CD4-positive, alpha-beta T cell (primary cell): ENCODE measurements at regions not wholly inside any gene's neighbourhood (a gene's known extent, or its start where the extent isn't known, plus 50 kb on each side); places are given as distances from the start of the nearest gene placed in this dataset.

Source experiments
- ATAC-seq: fragments of 200-7000 bp; cut with Tn5 transposase; one replicate; pipeline ENCODE4 v1.10.0; 2022; ENCODE audit warnings: mild to moderate bottlenecking; ENCODE audit not compliant: poor library complexity
- CTCF ChIA-PET: fragments of 350-600 bp; sonication (Branson Sonifier 250); formaldehyde crosslinking; loops from one replicate; lab custom pipeline; 2021; ENCODE audit warnings: antibody characterized with exemption, inconsistent platforms; lab: Charles Lee
- POLR2A ChIA-PET: fragments of 350-600 bp; sonication (Branson Sonifier 250); formaldehyde crosslinking; loops from one replicate; lab custom pipeline; 2021; ENCODE audit warnings: antibody characterized with exemption, inconsistent platforms; lab: Charles Lee
- DNase-seq, 14 experiments: peaks; one replicate each; pipeline ENCODE4 v3.0.0-alpha.2; 2013 to 2020; ENCODE audit warnings: mixed read lengths in 2 of 14
- H3K27ac ChIP-seq, 2 donors: one replicate each; pipeline versions ENCODE4 v1.5.1 to v1.7.0; 2013; ENCODE audit warnings: low read length in 2 of 2, low read depth in 1 of 2, mild to moderate bottlenecking in 1 of 2
- H3K27me3 ChIP-seq, 2 experiments: 1 replicate in 1 of 2; 2 replicates in 1 of 2; pipeline versions ENCODE4 v1.6.1 to v1.7.0; 2013; ENCODE audit warnings: low read length in 2 of 2, control low read depth in 1 of 2, mild to moderate bottlenecking in 1 of 2, moderate library complexity in 1 of 2; ENCODE audit not compliant: insufficient read depth in 2 of 2, control insufficient read depth in 1 of 2
- H3K36me3 ChIP-seq: one replicate; pipeline ENCODE4 v1.6.1; 2013; ENCODE audit warnings: low read length, control low read depth; ENCODE audit not compliant: insufficient read depth
- H3K4me1 ChIP-seq: one replicate; pipeline ENCODE4 v1.6.1; 2013; ENCODE audit warnings: low read length, control low read depth; ENCODE audit not compliant: insufficient read depth
- H3K4me3 ChIP-seq: one replicate; pipeline ENCODE4 v1.5.1; 2013; ENCODE audit warnings: mild to moderate bottlenecking, low read length, moderate library complexity
- H3K9me3 ChIP-seq, 2 experiments: 1 replicate in 1 of 2; 2 replicates in 1 of 2; pipeline versions ENCODE4 v1.6.1 to v1.7.0; 2013; ENCODE audit warnings: low read length in 2 of 2, mild to moderate bottlenecking in 2 of 2, control low read depth in 1 of 2, moderate library complexity in 1 of 2; ENCODE audit not compliant: control insufficient read depth in 1 of 2, insufficient read depth in 1 of 2
- H3K27ac Mint-ChIP-seq: one replicate; pipeline ENCODE4 v1.8.0; 2020; ENCODE audit warnings: mixed read lengths
- H3K27me3 Mint-ChIP-seq: one replicate; pipeline ENCODE4 v1.8.0; 2021; ENCODE audit warnings: mixed read lengths
- H3K36me3 Mint-ChIP-seq: one replicate; pipeline ENCODE4 v1.8.0; 2021; ENCODE audit warnings: low read depth, mixed read lengths
- H3K4me1 Mint-ChIP-seq: one replicate; pipeline ENCODE4 v1.8.0; 2021; ENCODE audit warnings: low read depth, mixed read lengths
- H3K4me3 Mint-ChIP-seq: one replicate; pipeline ENCODE4 v1.8.0; 2020; ENCODE audit warnings: mild to moderate bottlenecking, mixed read lengths
- H3K9me3 Mint-ChIP-seq: one replicate; pipeline ENCODE4 v1.8.0; 2020; ENCODE audit warnings: mixed read lengths
- intact Hi-C, 2 experiments: fragments of 100-400 bp; cut with DNase I in 1 of 2; cut with micrococcal nuclease in 1 of 2; formaldehyde crosslinking; loops; one replicate each; pipeline versions ENCODE4 v1.15.1 to v1.9.0; 2023 to 2025; cut with DNase I, micrococcal nuclease
- TF ChIP-seq, protein P1 (sequence below): fragments of 200-600 bp; IDR thresholded peaks from one replicate; pipeline ENCODE4 v1.8.0; 2022; ENCODE audit warnings: antibody characterized with exemption, mild to moderate bottlenecking

- intact Hi-C loops: no loop called here
- H3K36me3 Mint-ChIP-seq: no peaks in the 10 kb centered on the region
These were observed 740.5 kb upstream of the SALL3 start for GRCh38 chr18:78239090-78239457.

DNA sequence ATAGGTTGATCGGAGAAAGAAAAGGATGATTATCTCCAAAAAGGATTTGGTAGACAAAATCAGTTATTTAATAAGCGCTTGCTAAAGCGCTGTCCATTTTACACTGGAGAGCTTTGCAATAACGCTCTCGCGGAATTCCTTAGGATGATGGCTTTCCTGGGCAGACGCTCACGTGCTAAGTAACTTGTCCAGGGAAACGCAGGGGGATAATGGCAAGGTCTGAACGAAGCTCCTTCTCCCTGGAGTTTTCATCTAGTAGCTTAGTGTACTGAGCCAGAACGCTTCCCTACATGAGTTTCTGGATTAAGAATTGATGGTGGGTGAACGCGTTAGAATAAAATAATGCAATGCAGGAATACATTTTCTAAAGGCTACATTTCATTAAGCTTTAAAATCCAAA, 739.5 kb upstream of the SALL3 start:
- no peaks in the 10 kb centered on the region for H3K4me1 Mint-ChIP-seq
- H3K36me3 Mint-ChIP-seq: no peaks in the 10 kb centered on the region
- Histone ChIP-seq H3K27ac (no peak overlapping the region), H3K36me3 (no peaks in the 10 kb centered on the region), H3K4me3 (no peak overlapping the region), H3K27me3 (no peaks in the 10 kb centered on the region), H3K4me1 (no peaks in the 10 kb centered on the region), H3K9me3 (peaks cover 0 to 19% of the 10 kb centered on the region in 2 experiments)
- intact Hi-C loops: no loop called here
- H3K4me3 Mint-ChIP-seq: no peak overlapping the region
- POLR2A ChIA-PET: no interaction called here
- peaks cover 3% of the 10 kb centered on the region for H3K9me3 Mint-ChIP-seq
- no peak overlapping the region for H3K27ac Mint-ChIP-seq
- CTCF ChIA-PET: no interaction called here
- DNase-seq (no peak), ATAC-seq (no peak)
- no peaks in the 10 kb centered on the region for H3K27me3 Mint-ChIP-seq
- TF ChIP-seq, protein P1, sequence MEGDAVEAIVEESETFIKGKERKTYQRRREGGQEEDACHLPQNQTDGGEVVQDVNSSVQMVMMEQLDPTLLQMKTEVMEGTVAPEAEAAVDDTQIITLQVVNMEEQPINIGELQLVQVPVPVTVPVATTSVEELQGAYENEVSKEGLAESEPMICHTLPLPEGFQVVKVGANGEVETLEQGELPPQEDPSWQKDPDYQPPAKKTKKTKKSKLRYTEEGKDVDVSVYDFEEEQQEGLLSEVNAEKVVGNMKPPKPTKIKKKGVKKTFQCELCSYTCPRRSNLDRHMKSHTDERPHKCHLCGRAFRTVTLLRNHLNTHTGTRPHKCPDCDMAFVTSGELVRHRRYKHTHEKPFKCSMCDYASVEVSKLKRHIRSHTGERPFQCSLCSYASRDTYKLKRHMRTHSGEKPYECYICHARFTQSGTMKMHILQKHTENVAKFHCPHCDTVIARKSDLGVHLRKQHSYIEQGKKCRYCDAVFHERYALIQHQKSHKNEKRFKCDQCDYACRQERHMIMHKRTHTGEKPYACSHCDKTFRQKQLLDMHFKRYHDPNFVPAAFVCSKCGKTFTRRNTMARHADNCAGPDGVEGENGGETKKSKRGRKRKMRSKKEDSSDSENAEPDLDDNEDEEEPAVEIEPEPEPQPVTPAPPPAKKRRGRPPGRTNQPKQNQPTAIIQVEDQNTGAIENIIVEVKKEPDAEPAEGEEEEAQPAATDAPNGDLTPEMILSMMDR: no peak

More at GRCh38 chr18:78239090-78239457, 740.5 kb upstream of the SALL3 start:
- H3K9me3 Mint-ChIP-seq: peaks cover 3% of the 10 kb centered on the region
- H3K4me3 Mint-ChIP-seq: no peak overlapping the region
- Histone ChIP-seq H3K27me3 (no peaks in the 10 kb centered on the region), H3K36me3 (no peaks in the 10 kb centered on the region), H3K4me3 (no peak overlapping the region), H3K4me1 (no peaks in the 10 kb centered on the region), H3K27ac (no peak overlapping the region), H3K9me3 (peaks cover 0 to 18% of the 10 kb centered on the region in 2 experiments)
- ATAC-seq (no peak), DNase-seq (no peak)
- TF ChIP-seq, protein P1: no peak
- H3K27ac Mint-ChIP-seq: no peak overlapping the region
- H3K4me1 Mint-ChIP-seq: no peaks in the 10 kb centered on the region
- no peaks in the 10 kb centered on the region for H3K27me3 Mint-ChIP-seq
- POLR2A ChIA-PET: no interaction called here
- CTCF ChIA-PET: no interaction called here

GRCh38 chr18:78240627-78241252, 738.9 kb upstream of the SALL3 start:
- Mint-ChIP-seq H3K36me3 (no peaks in the 10 kb centered on the region), H3K27ac (no peak overlapping the region), H3K27me3 (no peaks in the 10 kb centered on the region), H3K4me3 (no peak overlapping the region), H3K9me3 (peaks cover 3% of the 10 kb centered on the region), H3K4me1 (no peaks in the 10 kb centered on the region)
- POLR2A ChIA-PET: no interaction called here
- peaks cover 0 to 23% of the 10 kb centered on the region in 2 experiments for H3K9me3 ChIP-seq
- CTCF ChIA-PET: no interaction called here
- intact Hi-C loops: no loop called here
- H3K4me1 ChIP-seq: no peaks in the 10 kb centered on the region
- ATAC-seq (no peak), DNase-seq (no peak)
- H3K4me3 ChIP-seq: no peak overlapping the region
- no peak overlapping the region for H3K27ac ChIP-seq
- H3K36me3 ChIP-seq: no peaks in the 10 kb centered on the region
- TF ChIP-seq, protein P1: no peak
- H3K27me3 ChIP-seq: no peaks in the 10 kb centered on the region
